K562 (cell line): ENCODE measurements at regions not wholly inside any gene's neighbourhood (a gene's known extent, or its start where the extent isn't known, plus 50 kb on each side); places are given as distances from the start of the nearest gene placed in this dataset.

ENCODE experiments used
- ATAC-seq: fragments of 200-7000 bp; cut with Tn5 transposase; 3 replicates; pipeline ENCODE4 v1.9.1; 2020; ENCODE audit warnings: moderate library complexity
- BruUV-seq: library from RNA; stranded (reverse); fragments of 400-500 nt; replicated peaks from 2 replicates; lab custom pipeline; 2021; lab: Mats Ljungman, UMichigan
- CTCF ChIA-PET: fragments of 300-600 bp; formaldehyde crosslinking; extraction: SDS; loops from one replicate; lab custom pipeline; 2021; ENCODE audit warnings: low intra/inter-chr PET ratio; lab: Yijun Ruan, JAX
- POLR2A ChIA-PET: fragments of 300-600, 350-650 bp; sonication (Branson Sonifier 250); formaldehyde crosslinking; extraction: SDS; loops from one replicate; lab custom pipeline; 2021; ENCODE audit warnings: antibody characterized with exemption, inconsistent platforms; lab: Yijun Ruan, JAX
- DNase-seq, 4 experiments: peaks; one replicate each; pipeline versions ENCODE4 v3.0.0 to v3.0.0-alpha.2; 2011 to 2018; ENCODE audit warnings: low spot score in 3 of 4, mixed read lengths in 3 of 4; ENCODE audit errors: extremely low read depth in 1 of 4
- FAIRE-seq: peaks from 2 replicates; lab custom pipeline; 2011; peaks lifted over from hg19 to GRCh38; lab: Jason Lieb, UNC
- H2AFZ ChIP-seq: 2 replicates; pipeline ENCODE4 v1.6.0; 2011; ENCODE audit warnings: low read depth, low read length, control low read depth, inconsistent platforms
- H3K27ac ChIP-seq: fragments of 200-600 bp; 3 replicates; pipeline ENCODE4 v1.8.0; 2011; ENCODE audit warnings: low read depth, mild to moderate bottlenecking, control low read depth, inconsistent platforms, low read length, moderate library complexity, mixed read lengths; ENCODE audit errors: extremely low read depth
- H3K27me3 ChIP-seq, 2 experiments: fragments of 300-600 bp in 1 of 2; 2 replicates in 1 of 2; 3 replicates in 1 of 2; pipeline versions ENCODE4 v1.6.0 to v1.8.0; 2011; ENCODE audit warnings: inconsistent platforms in 2 of 2, low read length in 2 of 2, mild to moderate bottlenecking in 1 of 2, mixed read lengths in 1 of 2, moderate library complexity in 1 of 2; ENCODE audit not compliant: control insufficient read depth in 2 of 2, insufficient read depth in 2 of 2
- H3K36me3 ChIP-seq: fragments of 300-600 bp; 3 replicates; pipeline ENCODE4 v1.8.0; 2011; ENCODE audit warnings: mild to moderate bottlenecking, low read length, inconsistent platforms; ENCODE audit not compliant: control insufficient read depth, insufficient read depth
- H3K4me1 ChIP-seq, 2 experiments: fragments of 200-600 bp in 1 of 2; replicated peaks in 1 of 2; 2 replicates in 1 of 2; 3 replicates in 1 of 2; pipeline versions ENCODE4 v1.5.1 to v1.8.0; 2011; ENCODE audit warnings: inconsistent platforms in 2 of 2, low read length in 2 of 2, mild to moderate bottlenecking in 1 of 2, mixed read lengths in 1 of 2, moderate library complexity in 1 of 2; ENCODE audit not compliant: control insufficient read depth in 2 of 2, insufficient read depth in 2 of 2
- H3K4me2 ChIP-seq: 2 replicates; pipeline ENCODE4 v1.6.1; 2011; ENCODE audit warnings: low read length, control low read depth, inconsistent platforms, mixed read lengths; ENCODE audit not compliant: insufficient read depth
- H3K4me3 ChIP-seq: fragments of 200-600 bp; sonication (generic), shearing (Covaris generic); 2 replicates; pipeline ENCODE4 v1.5.1; 2016; ENCODE audit warnings: control low read depth, inconsistent platforms
- H3K79me2 ChIP-seq: fragments of 200-600 bp; 3 replicates; pipeline ENCODE4 v1.8.0; 2011; ENCODE audit warnings: low read length, inconsistent platforms; ENCODE audit not compliant: control insufficient read depth, insufficient read depth
- H3K9ac ChIP-seq, 2 experiments: 2 replicates each; pipeline versions ENCODE4 v1.6.0 to v1.6.1; 2011; ENCODE audit warnings: low read depth in 2 of 2, low read length in 2 of 2, control low read depth in 1 of 2, inconsistent platforms in 1 of 2, mild to moderate bottlenecking in 1 of 2, mixed read lengths in 1 of 2; ENCODE audit not compliant: insufficient read depth in 1 of 2
- H3K9me1 ChIP-seq: one replicate; pipeline ENCODE4 v1.6.0; 2011; ENCODE audit warnings: inconsistent platforms, mild to moderate bottlenecking, low read length, moderate library complexity; ENCODE audit not compliant: control insufficient read depth, insufficient read depth
- H3K9me3 ChIP-seq: replicated peaks from 2 replicates; pipeline ENCODE4 v1.5.1; 2011; ENCODE audit warnings: low read depth, low read length, inconsistent platforms; ENCODE audit not compliant: control insufficient read depth, insufficient read depth
- H4K20me1 ChIP-seq: replicated peaks from 2 replicates; pipeline ENCODE4 v1.6.1; 2011; ENCODE audit warnings: low read length, inconsistent platforms, mixed read lengths; ENCODE audit not compliant: control insufficient read depth, insufficient read depth
- CTBP1 ChIP-seq: fragments of 450-650 bp; IDR thresholded peaks from 2 replicates; pipeline ENCODE4 v1.6.1; 2016; ENCODE audit warnings: borderline replicate concordance
- ETS1 ChIP-seq: conservative IDR thresholded peaks from 2 replicates; pipeline ENCODE4 v1.6.1; 2011; ENCODE audit warnings: low read depth, mild to moderate bottlenecking, low read length; ENCODE audit not compliant: control insufficient read depth
- ETS2 ChIP-seq: IDR thresholded peaks from 2 replicates; pipeline ENCODE4 v1.6.1; 2016; ENCODE audit warnings: borderline replicate concordance, missing genetic modification characterization, mild to moderate bottlenecking, moderate library complexity, missing compliant biosample characterization; ENCODE audit not compliant: poor library complexity, severe bottlenecking
- ETV6 ChIP-seq, 3 experiments: fragments of 150-350 bp in 1 of 3; sonication (generic) in 1 of 3; formaldehyde crosslinking in 1 of 3; IDR thresholded peaks; 2 replicates each; pipeline versions ENCODE4 v1.6.1 to v1.8.0; 2014 to 2022; ENCODE audit warnings: borderline replicate concordance in 2 of 3, low read depth in 2 of 3, antibody characterized with exemption in 1 of 3, low read length in 1 of 3, mild to moderate bottlenecking in 1 of 3, missing genetic modification reagents in 1 of 3
- HNRNPUL1 ChIP-seq: fragments of 200-400 bp; formaldehyde crosslinking; IDR thresholded peaks from 2 replicates; pipeline ENCODE4 v1.6.1; 2017; ENCODE audit warnings: low read length
- NR1H2 ChIP-seq: sonication (generic); formaldehyde crosslinking; IDR thresholded peaks from 2 replicates; pipeline ENCODE4 v1.4.0; 2020; ENCODE audit warnings: mild to moderate bottlenecking, missing genetic modification reagents
- POLR3A ChIP-seq: IDR thresholded peaks from 2 replicates; pipeline ENCODE4 v1.6.1; 2011; ENCODE audit warnings: borderline replicate concordance, mild to moderate bottlenecking, moderate library complexity; ENCODE audit not compliant: insufficient read length, insufficient read depth; ENCODE audit errors: extremely low read depth
- PTRF ChIP-seq: fragments of 450-650 bp; IDR thresholded peaks from 2 replicates; pipeline ENCODE4 v1.6.1; 2016; ENCODE audit warnings: mild to moderate bottlenecking, missing genetic modification characterization, missing compliant biosample characterization
- PTTG1 ChIP-seq: fragments of 450-650 bp; IDR thresholded peaks from 2 replicates; pipeline ENCODE4 v1.6.1; 2016; ENCODE audit warnings: low read depth, mild to moderate bottlenecking, missing genetic modification characterization, missing compliant biosample characterization
- SRSF9 ChIP-seq: fragments of 200-400 bp; formaldehyde crosslinking; IDR thresholded peaks from 2 replicates; pipeline ENCODE4 v1.6.1; 2017; ENCODE audit warnings: low read depth, low read length, borderline replicate concordance
- TAF7 ChIP-seq: fragments of 450-650 bp; IDR thresholded peaks from 2 replicates; pipeline ENCODE4 v1.6.1; 2016; ENCODE audit warnings: missing genetic modification characterization, missing compliant biosample characterization
- ZNF766 ChIP-seq: fragments of 200-800 bp; sonication (Bioruptor generic); conservative IDR thresholded peaks from 2 replicates; pipeline ENCODE4 v1.6.1; 2016; ENCODE audit warnings: missing genetic modification characterization, missing compliant biosample characterization
- WGBS: fragments of 100-300 bp; shearing (Covaris generic); methylation state at CpG from one replicate; pipeline ENCODE4 v1.1.6; 2016; ENCODE audit warnings: low coverage, mixed read lengths; ENCODE audit not compliant: insufficient coverage; ENCODE audit errors: missing lambda C conversion rate; 5-methylcytosine and 5-hydroxymethylcytosine counted together
- in situ Hi-C: fragments of 300-500 bp; cut with MboI; formaldehyde crosslinking; loops from 4 replicates; pipeline ENCODE4 v1.15.0; 2018; ENCODE audit warnings: inconsistent platforms, mixed read lengths
- intact Hi-C: fragments of 100-400 bp; cut with micrococcal nuclease; formaldehyde crosslinking; loops from 2 replicates; pipeline ENCODE4 v1.14.2; 2022
- TF ChIP-seq, protein P1 (sequence below), 2 experiments: fragments of 200-800 bp in 1 of 2; sonication (Bioruptor generic) in 1 of 2; sonication (generic) in 1 of 2; formaldehyde crosslinking in 1 of 2; IDR thresholded peaks in 1 of 2; conservative IDR thresholded peaks in 1 of 2; 2 replicates each; pipeline versions ENCODE4 v1.5.0 to v1.6.1; 2016 to 2020; ENCODE audit warnings: missing compliant biosample characterization in 1 of 2, missing genetic modification characterization in 1 of 2, missing genetic modification reagents in 1 of 2
- TF ChIP-seq, protein P2 (sequence below): sonication (generic); formaldehyde crosslinking; IDR thresholded peaks from 2 replicates; pipeline ENCODE4 v1.8.0; 2022; ENCODE audit warnings: mild to moderate bottlenecking, missing genetic modification reagents

DNA sequence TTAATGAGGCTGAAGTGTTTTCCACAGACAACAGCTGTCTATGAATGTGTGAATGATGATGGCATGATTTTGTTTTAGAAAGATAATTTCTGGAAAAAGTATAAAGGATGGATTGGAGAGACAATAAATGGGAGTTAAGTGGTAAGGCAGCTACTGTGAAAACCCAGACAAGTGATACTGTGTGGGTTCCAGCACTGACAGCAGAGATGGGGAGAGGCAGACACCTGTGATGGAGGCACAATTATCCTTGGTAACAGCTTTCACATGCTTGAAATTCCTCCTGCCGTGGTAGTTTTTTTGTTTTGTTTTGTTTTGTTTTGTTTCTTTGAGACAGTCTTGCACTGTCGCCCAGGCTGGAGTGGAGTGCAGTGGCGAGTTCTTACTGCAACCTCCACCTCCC lies 189.3 kb downstream of the DEPDC1B start:
- no peaks in the 10 kb centered on the region for H3K9me1 ChIP-seq
- intact Hi-C loops (no loop called here), in situ Hi-C loops (no loop called here)
- FAIRE-seq (no peak), ATAC-seq (no peak), DNase-seq (no peak)
- H3K27ac ChIP-seq, result no peak overlapping the region
- H4K20me1 ChIP-seq, result no peaks in the 10 kb centered on the region
- H2AFZ ChIP-seq, result no peak overlapping the region
- TF ChIP-seq ZNF766 (CRISPR knock-in tag) (no peak), HNRNPUL1 (no peak), ETS1 (no peak), POLR3A (no peak), NR1H2 (no peak), ETS2 (tag) (no peak), PTRF (tag) (no peak), PTTG1 (tag) (no peak), SRSF9 (no peak), TAF7 (tag) (no peak), CTBP1 (no peak), ETV6 (IDR thresholded peaks at IDR 0.05; ENCODE audit: borderline replicate concordance in 1 of 2, low read depth in 2 of 2, low read length in 1 of 2) (no peak), ETV6 (CRISPR knock-in tag; IDR thresholded peaks at IDR 0.05; ENCODE audit: borderline replicate concordance) (no peak)
- TF ChIP-seq, protein P1, sequence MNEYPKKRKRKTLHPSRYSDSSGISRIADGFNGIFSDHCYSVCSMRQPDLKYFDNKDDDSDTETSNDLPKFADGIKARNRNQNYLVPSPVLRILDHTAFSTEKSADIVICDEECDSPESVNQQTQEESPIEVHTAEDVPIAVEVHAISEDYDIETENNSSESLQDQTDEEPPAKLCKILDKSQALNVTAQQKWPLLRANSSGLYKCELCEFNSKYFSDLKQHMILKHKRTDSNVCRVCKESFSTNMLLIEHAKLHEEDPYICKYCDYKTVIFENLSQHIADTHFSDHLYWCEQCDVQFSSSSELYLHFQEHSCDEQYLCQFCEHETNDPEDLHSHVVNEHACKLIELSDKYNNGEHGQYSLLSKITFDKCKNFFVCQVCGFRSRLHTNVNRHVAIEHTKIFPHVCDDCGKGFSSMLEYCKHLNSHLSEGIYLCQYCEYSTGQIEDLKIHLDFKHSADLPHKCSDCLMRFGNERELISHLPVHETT (CRISPR knock-in tag; conservative IDR thresholded peaks at IDR 0.05 in 1 of 2, IDR thresholded peaks at IDR 0.05 in 1 of 2), result no peak
- TF ChIP-seq, protein P2, sequence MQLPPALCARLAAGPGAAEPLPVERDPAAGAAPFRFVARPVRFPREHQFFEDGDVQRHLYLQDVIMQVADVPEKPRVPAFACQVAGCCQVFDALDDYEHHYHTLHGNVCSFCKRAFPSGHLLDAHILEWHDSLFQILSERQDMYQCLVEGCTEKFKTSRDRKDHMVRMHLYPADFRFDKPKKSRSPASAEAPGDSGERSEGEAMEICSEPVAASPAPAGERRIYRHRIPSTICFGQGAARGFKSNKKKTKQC (CRISPR knock-in tag), result no peak
- no peaks in the 10 kb centered on the region for H3K9me3 ChIP-seq
- ChIA-PET POLR2A (no interaction called here), CTCF (no interaction called here)
- H3K79me2 ChIP-seq, result no peaks in the 10 kb centered on the region
- no peak overlapping the region for H3K4me3 ChIP-seq
- H3K4me2 ChIP-seq, result no peak overlapping the region
- no TSS peak for BruUV-seq
- H3K27me3 ChIP-seq, result no peaks in the 10 kb centered on the region; a peak in 1 of 5 replicates
- no peaks in the 10 kb centered on the region for H3K36me3 ChIP-seq
- 0% methylated on average over 3 of the region's 3 CpGs for WGBS
- no peak overlapping the region for H3K9ac ChIP-seq
- no peaks in the 10 kb centered on the region for H3K4me1 ChIP-seq
